Rectal smooth muscle tissue (tissue), 1 donor: ENCODE measurements at regions not wholly inside any gene's neighbourhood (a gene's known extent, or its start where the extent isn't known, plus 50 kb on each side); places are given as distances from the start of the nearest gene placed in this dataset.

Experiments
- H3K27ac ChIP-seq: one replicate; pipeline ENCODE4 v1.7.0; 2013; ENCODE audit warnings: low read depth, low read length, inconsistent platforms
- H3K27me3 ChIP-seq: one replicate; pipeline ENCODE4 v1.7.0; 2013; ENCODE audit warnings: low read length; ENCODE audit not compliant: control insufficient read depth, insufficient read depth
- H3K36me3 ChIP-seq: one replicate; pipeline ENCODE4 v1.7.0; 2013; ENCODE audit warnings: low read length; ENCODE audit not compliant: control insufficient read depth, insufficient read depth
- H3K4me1 ChIP-seq: one replicate; pipeline ENCODE4 v1.7.0; 2013; ENCODE audit warnings: low read length; ENCODE audit not compliant: control insufficient read depth, insufficient read depth
- H3K4me3 ChIP-seq: one replicate; pipeline ENCODE4 v1.7.0; 2013; ENCODE audit warnings: low read length
- H3K9ac ChIP-seq: one replicate; pipeline ENCODE4 v1.7.0; 2013; ENCODE audit warnings: low read length

GRCh38 chr3:106678657-106679390, 698.4 kb upstream of the CCDC54 start:
- no peak overlapping the region for H3K9ac ChIP-seq
- H3K36me3 ChIP-seq, result no peaks in the 10 kb centered on the region
- no peaks in the 10 kb centered on the region for H3K27me3 ChIP-seq
- H3K4me3 ChIP-seq, result no peak overlapping the region
- H3K4me1 ChIP-seq, result no peaks in the 10 kb centered on the region
- no peak overlapping the region for H3K27ac ChIP-seq

GRCh38 chr3:106683953-106684620, 693.2 kb upstream of the CCDC54 start:
- H3K4me3 ChIP-seq, result no peak overlapping the region
- no peak overlapping the region for H3K9ac ChIP-seq
- no peaks in the 10 kb centered on the region for H3K27me3 ChIP-seq
- no peaks in the 10 kb centered on the region for H3K36me3 ChIP-seq
- no peaks in the 10 kb centered on the region for H3K4me1 ChIP-seq
- H3K27ac ChIP-seq, result no peak overlapping the region

GRCh38 chr3:106685745-106686144, 691.5 kb upstream of the CCDC54 start:
- Histone ChIP-seq H3K27me3 (no peaks in the 10 kb centered on the region), H3K4me1 (no peaks in the 10 kb centered on the region), H3K27ac (no peak overlapping the region), H3K36me3 (no peaks in the 10 kb centered on the region), H3K9ac (no peak overlapping the region), H3K4me3 (no peak overlapping the region)

- no peaks in the 10 kb centered on the region for H3K27me3 ChIP-seq
- H3K36me3 ChIP-seq, result no peaks in the 10 kb centered on the region
- no peak overlapping the region for H3K9ac ChIP-seq
- no peaks in the 10 kb centered on the region for H3K4me1 ChIP-seq
- H3K27ac ChIP-seq, result no peak overlapping the region
- no peak overlapping the region for H3K4me3 ChIP-seq
These were observed 689.3 kb upstream of the CCDC54 start for GRCh38 chr3:106687905-106688304.

GRCh38 chr3:106688464-106688863, 688.8 kb upstream of the CCDC54 start:
- no peaks in the 10 kb centered on the region for H3K27me3 ChIP-seq
- no peaks in the 10 kb centered on the region for H3K36me3 ChIP-seq
- H3K4me1 ChIP-seq, result no peaks in the 10 kb centered on the region
- H3K9ac ChIP-seq, result no peak overlapping the region
- no peak overlapping the region for H3K4me3 ChIP-seq
- H3K27ac ChIP-seq, result no peak overlapping the region

- Histone ChIP-seq H3K4me3 (no peak overlapping the region), H3K27ac (no peak overlapping the region), H3K27me3 (no peaks in the 10 kb centered on the region), H3K36me3 (no peaks in the 10 kb centered on the region), H3K4me1 (no peaks in the 10 kb centered on the region), H3K9ac (no peak overlapping the region)
These were observed 685.8 kb upstream of the CCDC54 start for GRCh38 chr3:106691476-106691875.

GRCh38 chr3:106692624-106693023, 684.6 kb upstream of the CCDC54 start:
- H3K36me3 ChIP-seq, result no peaks in the 10 kb centered on the region
- H3K27me3 ChIP-seq, result no peaks in the 10 kb centered on the region

GRCh38 chr3:106699122-106699521, 678.1 kb upstream of the CCDC54 start:
- Histone ChIP-seq H3K9ac (no peak overlapping the region), H3K36me3 (no peaks in the 10 kb centered on the region), H3K4me1 (no peaks in the 10 kb centered on the region), H3K4me3 (no peak overlapping the region), H3K27ac (no peak overlapping the region), H3K27me3 (no peaks in the 10 kb centered on the region)

More at GRCh38 chr3:106692624-106693023, 684.6 kb upstream of the CCDC54 start:
- Histone ChIP-seq H3K4me1 (no peaks in the 10 kb centered on the region), H3K4me3 (no peak overlapping the region), H3K27ac (no peak overlapping the region), H3K9ac (no peak overlapping the region)

- no peaks in the 10 kb centered on the region for H3K27me3 ChIP-seq
- no peak overlapping the region for H3K4me3 ChIP-seq
- no peaks in the 10 kb centered on the region for H3K36me3 ChIP-seq
- no peaks in the 10 kb centered on the region for H3K4me1 ChIP-seq
- H3K9ac ChIP-seq, result no peak overlapping the region
- no peak overlapping the region for H3K27ac ChIP-seq
These were observed 676.3 kb upstream of the CCDC54 start for GRCh38 chr3:106700981-106701380.

- Histone ChIP-seq H3K36me3 (no peaks in the 10 kb centered on the region), H3K9ac (no peak overlapping the region), H3K27me3 (no peaks in the 10 kb centered on the region), H3K27ac (no peak overlapping the region), H3K4me1 (no peaks in the 10 kb centered on the region), H3K4me3 (no peak overlapping the region)
These were observed 673.7 kb upstream of the CCDC54 start for GRCh38 chr3:106703524-106703923.

- no peak overlapping the region for H3K9ac ChIP-seq
- H3K4me3 ChIP-seq, result no peak overlapping the region
- no peak overlapping the region for H3K27ac ChIP-seq
- H3K27me3 ChIP-seq, result no peaks in the 10 kb centered on the region
- H3K4me1 ChIP-seq, result no peaks in the 10 kb centered on the region
- no peaks in the 10 kb centered on the region for H3K36me3 ChIP-seq
These were observed 669.9 kb upstream of the CCDC54 start for GRCh38 chr3:106707347-106707746.

- no peak overlapping the region for H3K27ac ChIP-seq
- no peaks in the 10 kb centered on the region for H3K4me1 ChIP-seq
- no peak overlapping the region for H3K4me3 ChIP-seq
- no peaks in the 10 kb centered on the region for H3K27me3 ChIP-seq
- H3K36me3 ChIP-seq, result no peaks in the 10 kb centered on the region
- no peak overlapping the region for H3K9ac ChIP-seq
These were observed 666.6 kb upstream of the CCDC54 start for GRCh38 chr3:106710596-106710995.

- no peak overlapping the region for H3K9ac ChIP-seq
- no peaks in the 10 kb centered on the region for H3K4me1 ChIP-seq
- H3K27ac ChIP-seq, result no peak overlapping the region
- no peak overlapping the region for H3K4me3 ChIP-seq
- no peaks in the 10 kb centered on the region for H3K36me3 ChIP-seq
- H3K27me3 ChIP-seq, result no peaks in the 10 kb centered on the region
These were observed 665.6 kb upstream of the CCDC54 start for GRCh38 chr3:106711650-106712049.
